PC-9 (cell line): ENCODE measurements at regions not wholly inside any gene's neighbourhood (a gene's known extent, or its start where the extent isn't known, plus 50 kb on each side); places are given as distances from the start of the nearest gene placed in this dataset.

ENCODE experiments used
- BruUV-seq: library from RNA; stranded (reverse); fragments of 400-500 nt; replicated peaks from 2 replicates; lab custom pipeline; 2021; lab: Mats Ljungman, UMichigan
- CTCF ChIA-PET: fragments of 300-600 bp; sonication (Branson Sonifier 250); formaldehyde crosslinking; loops from one replicate; lab custom pipeline; 2022; ENCODE audit warnings: antibody characterized with exemption; lab: Charles Lee
- POLR2A ChIA-PET: fragments of 300-600 bp; sonication (Branson Sonifier 250); formaldehyde crosslinking; loops from one replicate; lab custom pipeline; 2022; ENCODE audit warnings: antibody characterized with exemption; ENCODE audit not compliant: unreplicated experiment; lab: Charles Lee
- DNase-seq, 2 experiments: peaks; one replicate each; pipeline versions ENCODE4 v3.0.0 to v3.0.0-alpha.2; 2015 to 2022; ENCODE audit warnings: mixed read lengths in 1 of 2
- H2AFZ ChIP-seq: fragments of 200-600 bp; sonication (generic); 2 replicates; pipeline ENCODE4 v1.8.1; 2017; ENCODE audit warnings: antibody characterized with exemption
- H3F3A ChIP-seq: fragments of 200-600 bp; sonication (generic); 2 replicates; pipeline ENCODE4 v1.8.1; 2017; ENCODE audit warnings: antibody characterized with exemption, mild to moderate bottlenecking, low read depth; ENCODE audit not compliant: insufficient read depth
- H3K27ac ChIP-seq: fragments of 200-600 bp; sonication (generic); 2 replicates; pipeline ENCODE4 v1.6.1; 2016; ENCODE audit warnings: mixed run types
- H3K27me3 ChIP-seq: fragments of 200-600 bp; sonication (generic); 2 replicates; pipeline ENCODE4 v1.6.1; 2016; ENCODE audit warnings: low read depth, mixed run types; ENCODE audit not compliant: insufficient read depth
- H3K36me3 ChIP-seq: fragments of 200-600 bp; sonication (generic); 2 replicates; pipeline ENCODE4 v1.6.1; 2016; ENCODE audit warnings: low read depth, mixed run types
- H3K4me1 ChIP-seq: fragments of 200-600 bp; sonication (generic); replicated peaks from 2 replicates; pipeline ENCODE4 v1.6.1; 2016; ENCODE audit warnings: mixed run types; ENCODE audit not compliant: insufficient read depth
- H3K4me2 ChIP-seq: fragments of 200-600 bp; sonication (generic); 2 replicates; pipeline ENCODE4 v1.6.1; 2017; ENCODE audit warnings: mixed run types
- H3K4me3 ChIP-seq: fragments of 200-600 bp; sonication (generic); 2 replicates; pipeline ENCODE4 v1.6.1; 2016; ENCODE audit warnings: mixed run types
- H3K79me2 ChIP-seq: fragments of 200-600 bp; sonication (generic); 2 replicates; pipeline ENCODE4 v1.6.1; 2017; ENCODE audit warnings: low read depth, mixed run types
- H3K9me2 ChIP-seq: fragments of 200-600 bp; sonication (generic); 2 replicates; pipeline ENCODE4 v1.8.1; 2017; ENCODE audit warnings: mild to moderate bottlenecking; ENCODE audit not compliant: insufficient read depth
- H3K9me3 ChIP-seq: fragments of 200-600 bp; sonication (generic); 2 replicates; pipeline ENCODE4 v1.8.1; 2016; ENCODE audit warnings: low read depth; ENCODE audit not compliant: insufficient read depth
- H4K20me1 ChIP-seq: fragments of 200-600 bp; sonication (generic); 2 replicates; pipeline ENCODE4 v1.8.1; 2017; ENCODE audit not compliant: insufficient read depth
- CTCF ChIP-seq: fragments of 200-600 bp; sonication (generic); conservative IDR thresholded peaks from 2 replicates; pipeline ENCODE4 v1.6.1; 2017; ENCODE audit warnings: mixed run types, antibody characterized with exemption, mild to moderate bottlenecking, moderate library complexity
- EZH2 ChIP-seq: fragments of 200-600 bp; sonication (generic); IDR thresholded peaks from 2 replicates; pipeline ENCODE4 v1.8.0; 2017; ENCODE audit warnings: antibody characterized with exemption, low read depth
- intact Hi-C: fragments of 100-400 bp; cut with micrococcal nuclease; formaldehyde crosslinking; loops from one replicate; pipeline ENCODE4 v1.10.0; 2022; ENCODE audit not compliant: unreplicated experiment

GRCh38 chr10:57624856-57625592 is 642.7 kb downstream of the IPMK start:
- no peaks in the 10 kb centered on the region for H3K4me1 ChIP-seq
- ChIA-PET POLR2A (no interaction called here), CTCF (interaction anchor here (0.5 kb wide), 1 partner anchor 271 kb away, joined by 3 read pairs; no protein-coding TSS in a partner anchor)
- TF ChIP-seq CTCF: no peak
- no peak for TF ChIP-seq EZH2
- no peaks in the 10 kb centered on the region for H3K79me2 ChIP-seq
- no peak overlapping the region for H2AFZ ChIP-seq
- no peaks in the 10 kb centered on the region for H3K9me3 ChIP-seq
- H3K36me3 ChIP-seq: no peaks in the 10 kb centered on the region
- H3K27me3 ChIP-seq: no peaks in the 10 kb centered on the region
- no peak overlapping the region for H3K4me2 ChIP-seq
- no peaks in the 10 kb centered on the region for H3F3A ChIP-seq
- no peak overlapping the region for H3K27ac ChIP-seq
- BruUV-seq: no TSS peak
- DNase-seq: no peak
- H3K9me2 ChIP-seq: no peaks in the 10 kb centered on the region
- H3K4me3 ChIP-seq: no peak overlapping the region
- H4K20me1 ChIP-seq: no peaks in the 10 kb centered on the region
- intact Hi-C loops: no loop called here

- no peaks in the 10 kb centered on the region for H3F3A ChIP-seq
These were observed 643.6 kb downstream of the IPMK start for GRCh38 chr10:57624066-57624465.

GRCh38 chr10:57621466-57621865 is 646.2 kb downstream of the IPMK start:
- Histone ChIP-seq H3F3A (no peaks in the 10 kb centered on the region), H2AFZ (no peak overlapping the region), H3K27ac (no peak overlapping the region), H3K4me2 (no peak overlapping the region), H3K4me3 (no peak overlapping the region), H3K36me3 (no peaks in the 10 kb centered on the region), H3K27me3 (no peaks in the 10 kb centered on the region), H3K4me1 (no peaks in the 10 kb centered on the region), H4K20me1 (no peaks in the 10 kb centered on the region), H3K79me2 (no peaks in the 10 kb centered on the region), H3K9me3 (no peaks in the 10 kb centered on the region), H3K9me2 (no peaks in the 10 kb centered on the region)
- ChIA-PET CTCF (no interaction called here), POLR2A (no interaction called here)
- no TSS peak for BruUV-seq
- intact Hi-C loops: no loop called here
- TF ChIP-seq CTCF (no peak), EZH2 (no peak)
- DNase-seq: no peak

More at GRCh38 chr10:57624066-57624465, 643.6 kb downstream of the IPMK start:
- Histone ChIP-seq H3K4me1 (no peaks in the 10 kb centered on the region), H3K36me3 (no peaks in the 10 kb centered on the region), H3K9me3 (no peaks in the 10 kb centered on the region), H3K79me2 (no peaks in the 10 kb centered on the region), H3K4me3 (no peak overlapping the region), H3K27ac (no peak overlapping the region), H4K20me1 (no peaks in the 10 kb centered on the region), H3K27me3 (no peaks in the 10 kb centered on the region), H2AFZ (no peak overlapping the region), H3K4me2 (no peak overlapping the region), H3K9me2 (no peaks in the 10 kb centered on the region)
- TF ChIP-seq EZH2 (no peak), CTCF (no peak)
- no TSS peak for BruUV-seq
- intact Hi-C loops: no loop called here
- ChIA-PET CTCF (no interaction called here), POLR2A (no interaction called here)
- DNase-seq: no peak
